ENCODE measurements at regions not wholly inside any gene's neighbourhood (a gene's known extent, or its start where the extent isn't known, plus 50 kb on each side); places are given as distances from the start of the nearest gene placed in this dataset.

DNA sequence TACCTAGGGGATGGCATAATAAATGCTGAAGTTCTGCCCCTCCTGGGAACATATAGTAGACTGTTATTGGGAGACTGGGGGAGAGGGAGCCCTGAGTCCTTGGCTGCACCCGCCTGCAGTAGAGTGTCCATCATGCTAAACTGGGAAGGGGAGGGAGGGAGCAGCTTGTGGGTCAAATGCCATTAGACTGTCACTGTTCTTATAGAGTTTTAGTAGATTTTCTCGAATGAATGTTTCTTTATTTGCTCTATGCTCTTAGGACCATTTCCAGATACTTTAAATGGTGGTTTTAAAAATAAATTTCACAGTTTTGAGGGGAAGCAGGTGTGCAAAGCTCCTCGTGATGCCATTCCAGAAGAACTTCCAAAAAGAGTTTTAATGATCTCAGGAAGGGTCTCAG, 111.6 kb upstream of the USP9X start:
- no peak overlapping the region for H3K4me3 ChIP-seq (ENCODE audit: low read depth in 1 of 2, low read length in 2 of 2)
- H3K4me2 ChIP-seq (ENCODE audit: insufficient read depth, low read length): no peak overlapping the region
- ATAC-seq (ENCODE audit: insufficient read depth, low read depth) (no peak), DNase-seq (no peak)
- H4K20me1 ChIP-seq (ENCODE audit: insufficient read depth, low read length): no peaks in the 10 kb centered on the region
- H2AFZ ChIP-seq (ENCODE audit: low read depth, low read length): no peak overlapping the region
- no peak overlapping the region for H3K9ac ChIP-seq (ENCODE audit: low read depth, low read length)
- no peak overlapping the region for H3K27ac ChIP-seq (ENCODE audit: low read length)
- H3K36me3 ChIP-seq (ENCODE audit: insufficient read depth, low read length): no peaks in the 10 kb centered on the region
- TF ChIP-seq CTCF (IDR thresholded peaks at IDR 0.05; ENCODE audit: borderline replicate concordance, extremely low read depth, low read length, poor library complexity, severe bottlenecking) (no peak), EZH2 (IDR thresholded peaks at IDR 0.05; ENCODE audit: borderline replicate concordance, low read depth, low read length, severe bottlenecking) (no peak)
- no peaks in the 10 kb centered on the region for H3K79me2 ChIP-seq (ENCODE audit: insufficient read depth, low read length)
- H3K4me1 ChIP-seq (ENCODE audit: insufficient read depth, low read length): no peaks in the 10 kb centered on the region
- no peaks in the 10 kb centered on the region for H3K9me3 ChIP-seq (ENCODE audit: insufficient read depth, low read length, severe bottlenecking)
- H3K27me3 ChIP-seq (ENCODE audit: insufficient read depth, low read length, poor library complexity): no peaks in the 10 kb centered on the region

DNA sequence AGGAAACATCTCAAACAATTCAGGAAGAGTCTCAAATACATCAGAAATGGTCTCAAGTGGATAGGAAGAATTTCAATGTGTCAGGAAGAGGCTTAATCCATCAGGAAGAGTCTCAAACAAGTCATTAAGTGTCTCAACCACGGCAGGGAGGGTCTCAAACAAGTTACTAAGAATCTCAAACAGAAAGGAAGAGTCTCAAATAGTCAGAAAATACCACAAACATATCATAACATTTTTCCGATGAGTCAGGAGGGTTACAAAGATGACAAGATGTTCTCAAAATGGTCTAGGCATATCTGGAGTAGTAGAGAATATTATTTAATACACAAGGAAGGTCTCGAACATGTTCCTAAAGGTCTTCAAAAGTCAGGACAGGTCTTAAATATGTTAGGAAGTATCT, 109.3 kb upstream of the USP9X start:
- H3K4me3 ChIP-seq (ENCODE audit: low read depth in 1 of 2, low read length in 2 of 2): no peak overlapping the region
- TF ChIP-seq CTCF (IDR thresholded peaks at IDR 0.05; ENCODE audit: borderline replicate concordance, extremely low read depth, low read length, poor library complexity, severe bottlenecking) (no peak), EZH2 (IDR thresholded peaks at IDR 0.05; ENCODE audit: borderline replicate concordance, low read depth, low read length, severe bottlenecking) (no peak)
- no peak for ATAC-seq (ENCODE audit: insufficient read depth, low read depth)

GRCh38 chrX:40976981-40977380, 108.3 kb upstream of the USP9X start:
- no peak for ATAC-seq (ENCODE audit: insufficient read depth, low read depth)

More for the DNA sequence above, 109.3 kb upstream of the USP9X start:
- H3K27me3 ChIP-seq (ENCODE audit: insufficient read depth, low read length, poor library complexity): no peaks in the 10 kb centered on the region
- no peaks in the 10 kb centered on the region for H3K79me2 ChIP-seq (ENCODE audit: insufficient read depth, low read length)
- no peaks in the 10 kb centered on the region for H3K4me1 ChIP-seq (ENCODE audit: insufficient read depth, low read length)
- DNase-seq: no peak
- no peak overlapping the region for H3K4me2 ChIP-seq (ENCODE audit: insufficient read depth, low read length)
- H3K36me3 ChIP-seq (ENCODE audit: insufficient read depth, low read length): no peaks in the 10 kb centered on the region
- H3K9ac ChIP-seq (ENCODE audit: low read depth, low read length): no peak overlapping the region
- no peak overlapping the region for H3K27ac ChIP-seq (ENCODE audit: low read length)
- no peaks in the 10 kb centered on the region for H3K9me3 ChIP-seq (ENCODE audit: insufficient read depth, low read length, severe bottlenecking)
- no peak overlapping the region for H2AFZ ChIP-seq (ENCODE audit: low read depth, low read length)
- no peaks in the 10 kb centered on the region for H4K20me1 ChIP-seq (ENCODE audit: insufficient read depth, low read length)

More at GRCh38 chrX:40976981-40977380, 108.3 kb upstream of the USP9X start:
- Histone ChIP-seq H3K27ac (ENCODE audit: low read length) (no peak overlapping the region), H3K27me3 (ENCODE audit: insufficient read depth, low read length, poor library complexity) (no peaks in the 10 kb centered on the region), H3K9me3 (ENCODE audit: insufficient read depth, low read length, severe bottlenecking) (no peaks in the 10 kb centered on the region), H2AFZ (ENCODE audit: low read depth, low read length) (no peak overlapping the region), H3K4me1 (ENCODE audit: insufficient read depth, low read length) (no peaks in the 10 kb centered on the region), H3K36me3 (ENCODE audit: insufficient read depth, low read length) (no peaks in the 10 kb centered on the region), H4K20me1 (ENCODE audit: insufficient read depth, low read length) (no peaks in the 10 kb centered on the region), H3K4me2 (ENCODE audit: insufficient read depth, low read length) (no peak overlapping the region), H3K79me2 (ENCODE audit: insufficient read depth, low read length) (no peaks in the 10 kb centered on the region), H3K9ac (ENCODE audit: low read depth, low read length) (no peak overlapping the region), H3K4me3 (ENCODE audit: low read depth in 1 of 2, low read length in 2 of 2) (no peak overlapping the region)
- TF ChIP-seq EZH2 (IDR thresholded peaks at IDR 0.05; ENCODE audit: borderline replicate concordance, low read depth, low read length, severe bottlenecking) (no peak), CTCF (IDR thresholded peaks at IDR 0.05; ENCODE audit: borderline replicate concordance, extremely low read depth, low read length, poor library complexity, severe bottlenecking) (no peak)
- DNase-seq: no peak
